Tibial nerve (tissue), 4 donors: ENCODE measurements at regions not wholly inside any gene's neighbourhood (a gene's known extent, or its start where the extent isn't known, plus 50 kb on each side); places are given as distances from the start of the nearest gene placed in this dataset.
"Not testable (repeated sequence)": the region's sequence is repeated elsewhere in the genome, so short reads cannot be mapped to it uniquely, and the experiment has no call there.

Source experiments
- DNase-seq, 2 donors: peaks; one replicate each; pipeline ENCODE4 v3.0.0-alpha.2; 2019; ENCODE audit warnings: low spot score in 2 of 2
- H3K27ac ChIP-seq, 4 donors: fragments of 200-600 bp; sonication (generic) in 3 of 4; one replicate each; pipeline ENCODE4 v1.5.1; 2017 to 2019; ENCODE audit warnings: mild to moderate bottlenecking in 1 of 4
- H3K27me3 ChIP-seq, 2 donors: fragments of 200-600 bp; sonication (generic) in 1 of 2; one replicate each; pipeline versions ENCODE4 v1.5.1 to v1.6.0; 2017 to 2019
- H3K36me3 ChIP-seq, 3 donors: fragments of 200-600 bp; sonication (generic); one replicate each; pipeline ENCODE4 v1.5.1; 2018 to 2019
- H3K4me1 ChIP-seq, 4 donors: fragments of 200-600 bp; sonication (generic) in 3 of 4; one replicate each; pipeline ENCODE4 v1.5.1; 2017 to 2019
- H3K4me3 ChIP-seq, 4 donors: fragments of 200-600 bp; sonication (generic) in 3 of 4; one replicate each; pipeline ENCODE4 v1.5.1; 2017 to 2019; ENCODE audit warnings: mild to moderate bottlenecking in 1 of 4, moderate library complexity in 1 of 4
- H3K9me3 ChIP-seq, 4 donors: fragments of 200-600 bp; sonication (generic) in 3 of 4; one replicate each; pipeline ENCODE4 v1.5.1; 2017 to 2019
- EP300 ChIP-seq, 2 donors: sonication (generic); formaldehyde crosslinking; IDR thresholded peaks; one replicate each; pipeline ENCODE4 v1.6.1; 2017; ENCODE audit warnings: antibody characterized with exemption in 2 of 2, mild to moderate bottlenecking in 1 of 2
- POLR2A ChIP-seq, 2 donors: fragments of 450-650 bp; IDR thresholded peaks; one replicate each; pipeline ENCODE4 v1.6.1; 2017; ENCODE audit warnings: antibody characterized with exemption in 2 of 2, mild to moderate bottlenecking in 2 of 2, moderate library complexity in 2 of 2
- WGBS, 2 donors: methylation state at CpG; one replicate each; pipeline ENCODE4 v1.1.5; 2018; 5-methylcytosine and 5-hydroxymethylcytosine counted together
- TF ChIP-seq, protein P1 (sequence below), 5 experiments: fragments of 200-600 bp in 3 of 5; fragments of 450-650 bp in 2 of 5; sonication (generic) in 3 of 5; IDR thresholded peaks; one replicate each; pipeline ENCODE4 v1.5.1; 2016 to 2019; ENCODE audit warnings: antibody characterized with exemption in 5 of 5, mild to moderate bottlenecking in 3 of 5, moderate library complexity in 2 of 5

DNA sequence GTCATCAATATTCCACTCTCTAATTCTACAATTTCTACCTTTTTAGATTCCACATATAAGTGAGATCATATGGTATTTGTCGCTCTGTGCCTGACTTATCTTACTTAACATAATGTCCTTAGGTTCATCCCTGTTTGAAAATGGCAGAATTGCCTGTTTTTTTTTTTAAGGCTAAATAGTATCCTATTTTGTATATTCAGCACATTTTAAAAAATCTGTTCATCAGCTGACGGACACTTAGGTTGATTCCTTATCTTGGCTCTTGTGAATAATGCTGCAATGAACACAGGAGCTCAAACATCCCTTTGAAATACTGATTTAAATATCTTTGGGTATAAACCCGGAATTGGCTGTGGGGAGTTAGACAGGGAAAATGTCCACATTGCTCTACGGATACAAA, 326.7 kb upstream of the THBS1 start:
- no peaks in the 10 kb centered on the region for H3K27me3 ChIP-seq
- DNase-seq, result no peak
- no peak for TF ChIP-seq POLR2A (IDR thresholded peaks at IDR 0.05)
- H3K36me3 ChIP-seq, result no peaks in the 10 kb centered on the region
- 95 to 98% methylated on average over 4 of the region's 4 CpGs for WGBS, 2 donors
- no peaks in the 10 kb centered on the region for H3K4me1 ChIP-seq
- no peak overlapping the region for H3K27ac ChIP-seq
- no peaks in the 10 kb centered on the region for H3K9me3 ChIP-seq
- H3K4me3 ChIP-seq, result no peak overlapping the region

DNA sequence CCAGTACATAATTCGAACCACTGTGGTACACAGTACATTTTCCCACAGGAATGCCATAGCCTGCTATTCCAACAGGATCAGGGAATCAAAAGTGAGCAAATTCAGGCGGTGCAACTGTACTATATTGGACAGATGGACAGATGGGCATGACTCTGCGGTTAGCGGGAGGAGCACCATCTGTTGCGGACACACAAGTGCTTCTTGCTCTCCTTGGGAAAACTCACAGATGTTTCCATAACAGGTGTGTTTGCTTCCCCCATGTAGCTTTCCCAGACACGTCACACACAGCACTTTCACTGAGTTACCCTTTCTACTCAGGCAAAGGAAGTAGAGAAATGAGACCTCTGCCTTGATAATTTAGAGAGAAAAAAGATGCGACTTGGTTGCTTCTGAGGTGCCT, 325.1 kb upstream of the THBS1 start:
- Histone ChIP-seq H3K9me3 (no peaks in the 10 kb centered on the region), H3K27me3 (peaks cover 0 to 2% of the 10 kb centered on the region in 2 donors), H3K27ac (no peak overlapping the region), H3K4me1 (no peaks in the 10 kb centered on the region), H3K36me3 (no peaks in the 10 kb centered on the region), H3K4me3 (no peak overlapping the region)
- DNase-seq, result no peak
- WGBS, 2 donors, result 90 to 93% methylated on average over 7 of the region's 7 CpGs
- no peak for TF ChIP-seq POLR2A (IDR thresholded peaks at IDR 0.05)
- TF ChIP-seq, protein P1, sequence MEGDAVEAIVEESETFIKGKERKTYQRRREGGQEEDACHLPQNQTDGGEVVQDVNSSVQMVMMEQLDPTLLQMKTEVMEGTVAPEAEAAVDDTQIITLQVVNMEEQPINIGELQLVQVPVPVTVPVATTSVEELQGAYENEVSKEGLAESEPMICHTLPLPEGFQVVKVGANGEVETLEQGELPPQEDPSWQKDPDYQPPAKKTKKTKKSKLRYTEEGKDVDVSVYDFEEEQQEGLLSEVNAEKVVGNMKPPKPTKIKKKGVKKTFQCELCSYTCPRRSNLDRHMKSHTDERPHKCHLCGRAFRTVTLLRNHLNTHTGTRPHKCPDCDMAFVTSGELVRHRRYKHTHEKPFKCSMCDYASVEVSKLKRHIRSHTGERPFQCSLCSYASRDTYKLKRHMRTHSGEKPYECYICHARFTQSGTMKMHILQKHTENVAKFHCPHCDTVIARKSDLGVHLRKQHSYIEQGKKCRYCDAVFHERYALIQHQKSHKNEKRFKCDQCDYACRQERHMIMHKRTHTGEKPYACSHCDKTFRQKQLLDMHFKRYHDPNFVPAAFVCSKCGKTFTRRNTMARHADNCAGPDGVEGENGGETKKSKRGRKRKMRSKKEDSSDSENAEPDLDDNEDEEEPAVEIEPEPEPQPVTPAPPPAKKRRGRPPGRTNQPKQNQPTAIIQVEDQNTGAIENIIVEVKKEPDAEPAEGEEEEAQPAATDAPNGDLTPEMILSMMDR (IDR thresholded peaks at IDR 0.05), result no peak
- no peak for TF ChIP-seq EP300 (IDR thresholded peaks at IDR 0.05)

DNA sequence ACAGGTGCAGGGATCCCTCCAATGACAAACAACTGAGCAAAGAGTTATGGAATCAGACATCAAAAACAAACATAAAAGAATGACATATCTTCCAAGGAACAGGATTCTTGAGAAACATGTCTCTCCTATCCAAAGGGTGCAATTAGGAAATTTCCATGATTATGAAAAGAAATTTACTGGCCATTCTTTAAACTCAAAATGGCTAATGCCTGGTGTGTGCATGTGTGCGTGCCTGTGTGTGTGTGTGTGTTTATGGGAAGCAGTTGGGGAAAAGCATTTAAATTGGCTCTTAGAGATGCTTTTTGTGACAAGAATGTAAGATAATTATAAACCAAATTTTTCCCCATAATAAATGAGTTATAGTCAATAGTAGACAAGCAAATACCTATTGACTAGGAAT, 320.5 kb upstream of the THBS1 start:
- H3K27me3 ChIP-seq, result peaks cover 0 to 2% of the 10 kb centered on the region in 2 donors
- no peak overlapping the region for H3K27ac ChIP-seq
- no peaks in the 10 kb centered on the region for H3K36me3 ChIP-seq
- WGBS, 2 donors, result 94 to 97% methylated on average over 1 of the region's 1 CpG
- no peak for DNase-seq
- H3K9me3 ChIP-seq, result no peaks in the 10 kb centered on the region
- no peak for TF ChIP-seq EP300 (IDR thresholded peaks at IDR 0.05)
- TF ChIP-seq POLR2A (IDR thresholded peaks at IDR 0.05), result no peak
- TF ChIP-seq, protein P1 (IDR thresholded peaks at IDR 0.05), result no peak
- H3K4me1 ChIP-seq, result no peaks in the 10 kb centered on the region
- H3K4me3 ChIP-seq, result no peak overlapping the region

DNA sequence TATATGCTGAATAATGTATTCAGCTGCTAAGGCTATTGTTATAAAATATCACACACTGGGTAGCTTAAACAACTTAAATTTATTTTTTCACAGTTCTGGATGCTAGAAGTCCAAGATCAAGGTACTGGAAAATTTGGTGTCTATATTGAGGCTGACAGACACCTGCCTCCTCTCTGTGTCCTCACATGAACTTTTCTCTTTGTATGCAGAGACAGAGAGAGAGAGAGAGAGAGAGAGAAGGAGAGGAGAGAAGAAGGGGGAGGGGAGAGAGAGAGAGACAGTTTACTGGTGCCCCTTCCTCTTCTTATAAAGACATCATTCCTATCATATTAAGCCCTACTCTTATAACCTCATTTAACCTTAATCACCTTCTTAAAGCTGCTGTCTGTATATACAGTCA, 320.1 kb upstream of the THBS1 start:
- Histone ChIP-seq H3K9me3 (no peaks in the 10 kb centered on the region), H3K4me1 (no peaks in the 10 kb centered on the region), H3K27me3 (peaks cover 0 to 2% of the 10 kb centered on the region in 2 donors), H3K27ac (no peak overlapping the region), H3K4me3 (no peak overlapping the region), H3K36me3 (no peaks in the 10 kb centered on the region)
- DNase-seq, result no peak
- no peak for TF ChIP-seq POLR2A (IDR thresholded peaks at IDR 0.05)
- TF ChIP-seq, protein P1 (IDR thresholded peaks at IDR 0.05), result no peak
- TF ChIP-seq EP300 (IDR thresholded peaks at IDR 0.05), result no peak

DNA sequence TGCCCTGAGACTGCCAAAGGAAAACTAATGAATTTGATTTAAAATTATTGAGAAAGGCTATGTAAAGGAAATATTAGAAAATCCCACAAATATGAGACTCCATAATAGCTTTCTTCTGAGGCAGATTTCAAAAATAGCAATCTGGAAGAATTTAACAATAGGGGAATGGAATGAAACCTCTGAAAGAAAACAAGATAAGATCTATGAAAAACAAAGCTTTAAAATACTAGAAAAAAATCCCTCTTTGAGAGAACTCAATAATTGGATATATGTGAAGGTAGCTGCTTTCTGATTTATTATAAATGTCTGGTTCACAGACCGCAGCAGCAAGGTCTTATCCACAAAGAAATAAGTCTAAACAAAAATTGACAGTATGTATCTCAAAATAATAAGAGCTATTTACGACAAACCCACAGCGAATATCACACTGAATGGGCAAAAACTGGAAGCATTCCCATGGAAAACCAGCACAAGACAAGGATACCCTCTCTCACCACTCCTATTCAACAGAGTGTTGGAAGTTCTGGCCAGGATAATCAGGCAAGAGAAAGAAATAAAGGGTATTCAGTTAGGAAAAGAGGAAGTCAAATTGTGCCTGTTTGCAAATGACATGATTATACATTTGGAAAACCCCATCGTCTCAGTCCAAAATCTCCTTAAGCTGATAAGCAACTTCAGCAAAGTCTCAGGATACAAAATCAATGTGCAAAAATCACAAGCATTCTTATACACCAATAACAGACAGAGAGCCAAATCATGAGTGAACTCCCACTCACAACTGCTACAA, 319.3 kb upstream of the THBS1 start:
- H3K9me3 ChIP-seq, H3K27ac ChIP-seq, H3K4me1 ChIP-seq, H3K4me3 ChIP-seq, H3K27me3 ChIP-seq, H3K36me3 ChIP-seq, DNase-seq: not testable (repeated sequence)
- WGBS, 2 donors, result 44 to 58% methylated on average over 4 of the region's 4 CpGs

DNA sequence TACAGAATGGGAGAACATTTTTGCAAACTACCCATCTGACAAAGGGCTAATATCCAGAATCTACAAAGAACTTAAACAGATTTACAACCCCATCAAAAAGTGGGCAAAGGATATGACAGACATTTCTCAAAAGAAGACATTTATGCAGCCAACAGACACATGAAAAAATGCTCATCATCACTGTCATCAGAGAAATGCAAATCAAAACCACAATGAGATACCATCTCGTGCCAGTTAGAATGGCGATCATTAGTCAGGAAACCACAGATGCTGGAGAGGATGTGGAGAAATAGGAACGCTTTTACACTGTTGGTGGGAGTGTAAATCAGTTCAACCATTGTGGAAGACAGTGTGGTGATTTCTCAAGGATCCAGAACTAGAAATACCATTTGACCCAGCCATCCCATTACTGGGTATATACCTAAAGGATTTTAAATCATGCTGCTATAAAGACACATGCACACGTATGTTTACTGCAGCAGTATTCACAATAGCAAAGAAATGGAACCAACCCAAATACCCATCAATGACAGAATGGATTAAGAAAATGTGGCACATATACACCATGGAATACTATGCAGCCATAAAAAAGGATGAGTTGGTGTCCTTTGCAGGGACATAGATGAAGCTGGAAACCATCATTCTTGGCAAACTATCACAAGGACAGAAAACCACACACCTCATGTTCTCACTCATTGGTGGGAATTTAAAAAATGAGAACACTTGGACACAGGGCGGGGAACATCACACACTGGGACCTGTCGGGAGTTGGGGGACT, 317.7 kb upstream of the THBS1 start:
- H3K27ac ChIP-seq, result not testable (repeated sequence)
- WGBS, 2 donors, result 87 to 90% methylated on average over 6 of the region's 6 CpGs

More for the DNA sequence above, 317.7 kb upstream of the THBS1 start:
- H3K4me1 ChIP-seq, H3K27me3 ChIP-seq, DNase-seq, H3K9me3 ChIP-seq, H3K36me3 ChIP-seq, H3K4me3 ChIP-seq: not testable (repeated sequence)
